IMR-90 (cell line): ENCODE measurements at regions not wholly inside any gene's neighbourhood (a gene's known extent, or its start where the extent isn't known, plus 50 kb on each side); places are given as distances from the start of the nearest gene placed in this dataset.

ENCODE experiments used
- ATAC-seq: fragments of 200-7000 bp; cut with Tn5 transposase; 2 replicates; pipeline ENCODE4 v1.9.1; 2020; ENCODE audit warnings: low read depth, mild to moderate bottlenecking, moderate library complexity
- BruUV-seq: library from RNA; stranded (reverse); fragments of 400-500 nt; replicated peaks from 2 replicates; lab custom pipeline; 2021; lab: Mats Ljungman, UMichigan
- CTCF ChIA-PET: fragments of 300-600 bp; formaldehyde crosslinking; extraction: SDS; loops from one replicate; lab custom pipeline; 2021; ENCODE audit warnings: antibody characterized with exemption; lab: Yijun Ruan, JAX
- POLR2A ChIA-PET: fragments of 300-600 bp; sonication (Branson Sonifier 250); formaldehyde crosslinking; loops from one replicate; lab custom pipeline; 2022; ENCODE audit warnings: antibody characterized with exemption; ENCODE audit not compliant: unreplicated experiment; lab: Charles Lee
- DNase-seq: peaks from one replicate; pipeline ENCODE4 v3.0.0; 2013
- H2AFZ ChIP-seq: replicated peaks from 2 replicates; pipeline ENCODE3; 2013; ENCODE audit warnings: low read length, mild to moderate bottlenecking; ENCODE audit not compliant: poor library complexity
- H2AK5ac ChIP-seq: 2 replicates; pipeline ENCODE4 v1.6.1; 2013; ENCODE audit warnings: low read depth, low read length, inconsistent platforms
- H2AK9ac ChIP-seq: replicated peaks from 2 replicates; pipeline ENCODE3; 2013; ENCODE audit warnings: mild to moderate bottlenecking, low read depth, low read length, moderate library complexity; ENCODE audit not compliant: poor library complexity
- H2BK120ac ChIP-seq: 2 replicates; pipeline ENCODE4 v1.6.1; 2013; ENCODE audit warnings: low read depth, low read length, inconsistent platforms
- H2BK15ac ChIP-seq: 3 replicates; pipeline ENCODE4 v1.6.1; 2013; ENCODE audit warnings: low read depth, low read length, inconsistent platforms
- H2BK20ac ChIP-seq: 2 replicates; pipeline ENCODE4 v1.6.1; 2013; ENCODE audit warnings: low read depth, mild to moderate bottlenecking, inconsistent platforms, low read length, moderate library complexity
- H2BK5ac ChIP-seq: 2 replicates; pipeline ENCODE4 v1.6.1; 2013; ENCODE audit warnings: mild to moderate bottlenecking, low read depth, low read length, inconsistent platforms; ENCODE audit not compliant: poor library complexity, severe bottlenecking
- H3K14ac ChIP-seq: replicated peaks from 2 replicates; pipeline ENCODE4 v1.6.1; 2013; ENCODE audit warnings: low read depth, low read length, inconsistent platforms
- H3K18ac ChIP-seq: 2 replicates; pipeline ENCODE4 v1.6.1; 2013; ENCODE audit warnings: low read depth, low read length, control low read depth
- H3K23ac ChIP-seq: 2 replicates; pipeline ENCODE4 v1.6.1; 2013; ENCODE audit warnings: low read depth, low read length, inconsistent platforms
- H3K27ac ChIP-seq: 2 replicates; pipeline ENCODE4 v1.5.1; 2013; ENCODE audit warnings: mild to moderate bottlenecking, control low read depth, low read length; ENCODE audit not compliant: insufficient read depth
- H3K27me3 ChIP-seq: 2 replicates; pipeline ENCODE4 v1.6.1; 2013; ENCODE audit warnings: low read length; ENCODE audit not compliant: control insufficient read depth, insufficient read depth
- H3K36me3 ChIP-seq: 2 replicates; pipeline ENCODE4 v1.6.1; 2013; ENCODE audit warnings: low read length, mixed read lengths; ENCODE audit not compliant: control insufficient read depth, insufficient read depth
- H3K4ac ChIP-seq: 2 replicates; pipeline ENCODE4 v1.6.1; 2013; ENCODE audit warnings: low read depth, low read length, inconsistent platforms
- H3K4me1 ChIP-seq: 2 replicates; pipeline ENCODE4 v1.6.1; 2013; ENCODE audit warnings: low read length, mixed read lengths; ENCODE audit not compliant: control insufficient read depth, insufficient read depth
- H3K4me2 ChIP-seq: 2 replicates; pipeline ENCODE4 v1.6.1; 2013; ENCODE audit warnings: low read depth, mild to moderate bottlenecking, control low read depth, low read length, moderate library complexity
- H3K4me3 ChIP-seq: 2 replicates; pipeline ENCODE4 v1.5.1; 2013; ENCODE audit warnings: low read depth, mild to moderate bottlenecking, control low read depth, low read length, moderate library complexity; ENCODE audit not compliant: insufficient read depth
- H3K56ac ChIP-seq: 2 replicates; pipeline ENCODE4 v1.6.1; 2013; ENCODE audit warnings: low read length, inconsistent platforms; ENCODE audit not compliant: insufficient read depth; ENCODE audit errors: extremely low read depth
- H3K79me1 ChIP-seq, 2 experiments: 2 replicates each; pipeline ENCODE4 v1.6.1; 2013; ENCODE audit warnings: low read length in 2 of 2, inconsistent platforms in 1 of 2, low read depth in 1 of 2
- H3K9ac ChIP-seq: 2 replicates; pipeline ENCODE4 v1.6.1; 2013; ENCODE audit warnings: low read depth, low read length, control low read depth
- H3K9me1 ChIP-seq: 2 replicates; pipeline ENCODE4 v1.6.1; 2013; ENCODE audit warnings: low read length, inconsistent platforms; ENCODE audit not compliant: insufficient read depth
- H3K9me3 ChIP-seq: 2 replicates; pipeline ENCODE4 v1.6.1; 2013; ENCODE audit warnings: low read length; ENCODE audit not compliant: control insufficient read depth, insufficient read depth
- H4K20me1 ChIP-seq: 2 replicates; pipeline ENCODE4 v1.6.1; 2013; ENCODE audit warnings: low read length, inconsistent platforms; ENCODE audit not compliant: insufficient read depth
- H4K5ac ChIP-seq: 2 replicates; pipeline ENCODE4 v1.6.1; 2013; ENCODE audit warnings: mild to moderate bottlenecking, low read depth, low read length, control low read depth
- H4K8ac ChIP-seq, 2 experiments: 2 replicates each; pipeline ENCODE4 v1.6.1; 2013; ENCODE audit warnings: low read depth in 2 of 2, low read length in 2 of 2, control low read depth in 1 of 2, inconsistent platforms in 1 of 2
- H4K91ac ChIP-seq: 2 replicates; pipeline ENCODE4 v1.6.1; 2013; ENCODE audit warnings: low read depth, low read length, inconsistent platforms; ENCODE audit not compliant: insufficient read depth
- BHLHE40 ChIP-seq: fragments of 150-350 bp; IDR thresholded peaks from 2 replicates; pipeline ENCODE4 v1.6.1; 2016; ENCODE audit warnings: mild to moderate bottlenecking, low read depth, low read length
- CEBPB ChIP-seq: IDR thresholded peaks from 2 replicates; pipeline ENCODE4 v1.6.1; 2012; ENCODE audit warnings: low read depth, low read length, improper control_type of control experiment
- FOS ChIP-seq: fragments of 150-350 bp; IDR thresholded peaks from 2 replicates; pipeline ENCODE4 v1.6.1; 2016; ENCODE audit warnings: low read depth, low read length
- MAFK ChIP-seq: IDR thresholded peaks from 2 replicates; pipeline ENCODE4 v1.6.1; 2012; ENCODE audit warnings: low read depth, low read length, improper control_type of control experiment
- MXI1 ChIP-seq: IDR thresholded peaks from 2 replicates; pipeline ENCODE4 v1.6.1; 2012; ENCODE audit warnings: low read depth, mild to moderate bottlenecking, low read length, moderate library complexity, borderline replicate concordance
- POLR2A ChIP-seq: IDR thresholded peaks from 2 replicates; pipeline ENCODE4 v1.6.1; 2012; ENCODE audit warnings: mild to moderate bottlenecking, low read depth, low read length
- RCOR1 ChIP-seq: IDR thresholded peaks from 2 replicates; pipeline ENCODE4 v1.6.1; 2012; ENCODE audit warnings: mild to moderate bottlenecking, low read length, improper control_type of control experiment; ENCODE audit not compliant: insufficient replicate concordance
- RFX5 ChIP-seq: IDR thresholded peaks from 2 replicates; pipeline ENCODE4 v1.8.0; 2012; ENCODE audit warnings: low read depth, mild to moderate bottlenecking, low read length, moderate library complexity
- SMC3 ChIP-seq: fragments of 150-350 bp; IDR thresholded peaks from 2 replicates; pipeline ENCODE4 v1.6.1; 2016; ENCODE audit warnings: low read depth, mild to moderate bottlenecking, antibody characterized with exemption, low read length, moderate library complexity
- WGBS, 2 experiments: methylation state at CpG; one replicate each; pipeline versions ENCODE4 v1.1.5 to v1.1.7; 2013; ENCODE audit warnings: missing lambda C conversion rate in 2 of 2; ENCODE audit not compliant: insufficient read length in 1 of 2; ENCODE audit errors: extremely low coverage in 2 of 2; 5-methylcytosine and 5-hydroxymethylcytosine counted together
- dilution Hi-C: fragments of 300-500 bp; cut with HindIII; formaldehyde crosslinking; loops from one replicate; pipeline ENCODE4 v1.14.3; 2018; ENCODE audit warnings: low sequenced_read_pairs; ENCODE audit not compliant: unreplicated experiment
- in situ Hi-C: fragments of 300-500 bp; cut with MboI; formaldehyde crosslinking; loops from 3 replicates; pipeline ENCODE4 v1.14.3; 2019; ENCODE audit warnings: low sequenced_read_pairs, inconsistent platforms, mixed read lengths
- intact Hi-C: fragments of 100-400 bp; cut with micrococcal nuclease; formaldehyde crosslinking; loops from 2 replicates; pipeline ENCODE4 v1.10.0; 2022
- TF ChIP-seq, protein P1 (sequence below): fragments of 150-350 bp; IDR thresholded peaks from 2 replicates; pipeline ENCODE4 v1.6.1; 2017; ENCODE audit warnings: mild to moderate bottlenecking, antibody characterized with exemption, low read length, low read depth
- TF ChIP-seq, protein P2 (sequence below): fragments of 150-350 bp; IDR thresholded peaks from 2 replicates; pipeline ENCODE4 v1.6.1; 2016; ENCODE audit warnings: low read depth, mild to moderate bottlenecking, low read length, moderate library complexity, borderline replicate concordance
- TF ChIP-seq, protein P3 (sequence below): conservative IDR thresholded peaks from 2 replicates; pipeline ENCODE4 v1.5.1; 2012; ENCODE audit warnings: mild to moderate bottlenecking, low read depth, low read length, improper control_type of control experiment

DNA sequence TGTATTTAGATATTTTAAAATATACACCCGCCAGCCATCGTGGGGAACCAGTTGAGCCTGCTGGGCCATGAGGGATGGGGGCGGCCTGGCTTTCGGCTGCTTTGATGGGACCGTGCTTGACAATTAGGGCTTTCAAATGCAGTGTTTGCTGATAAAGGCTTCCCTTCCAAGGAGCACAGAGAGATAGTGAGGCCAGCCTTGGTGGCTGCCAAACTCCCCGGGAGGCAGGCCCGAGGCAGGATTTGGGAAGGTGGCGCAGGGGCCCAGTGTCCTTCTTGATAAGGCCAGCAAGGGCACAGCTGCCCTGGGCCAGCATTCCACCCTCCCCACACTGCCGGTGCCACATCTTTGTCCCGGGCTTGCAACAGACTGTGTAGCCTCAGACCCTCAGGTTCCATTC, 75.6 kb downstream of the LINGO1 start:
- CTCF ChIA-PET: no interaction called here
- ATAC-seq: no peak; the same call in 1 of the 2 replicates

More for the DNA sequence above, 75.6 kb downstream of the LINGO1 start:
- Histone ChIP-seq H3K27ac (no peak overlapping the region), H3K18ac (no peak overlapping the region), H4K5ac (no peak overlapping the region), H3K36me3 (no peaks in the 10 kb centered on the region), H3K4me3 (no peak overlapping the region), H2AK5ac (no peak overlapping the region), H3K4me1 (no peaks in the 10 kb centered on the region), H2BK20ac (no peak overlapping the region), H4K8ac (no peak overlapping the region), H2AFZ (no peak overlapping the region), H4K91ac (no peak overlapping the region), H3K9ac (no peak overlapping the region), H3K4me2 (no peak overlapping the region), H3K9me3 (no peaks in the 10 kb centered on the region), H3K14ac (no peak overlapping the region), H3K27me3 (peaks cover 29% of the 10 kb centered on the region), H3K9me1 (no peaks in the 10 kb centered on the region), H2BK120ac (no peak overlapping the region), H3K56ac (no peak overlapping the region), H2AK9ac (no peak overlapping the region), H3K4ac (no peak overlapping the region), H3K79me1 (no peaks in the 10 kb centered on the region), H3K23ac (no peak overlapping the region), H2BK5ac (no peak overlapping the region), H4K20me1 (no peaks in the 10 kb centered on the region), H2BK15ac (no peak overlapping the region)
- DNase-seq: no peak
- BruUV-seq: no TSS peak
- POLR2A ChIA-PET: no interaction called here
- TF ChIP-seq, protein P1, sequence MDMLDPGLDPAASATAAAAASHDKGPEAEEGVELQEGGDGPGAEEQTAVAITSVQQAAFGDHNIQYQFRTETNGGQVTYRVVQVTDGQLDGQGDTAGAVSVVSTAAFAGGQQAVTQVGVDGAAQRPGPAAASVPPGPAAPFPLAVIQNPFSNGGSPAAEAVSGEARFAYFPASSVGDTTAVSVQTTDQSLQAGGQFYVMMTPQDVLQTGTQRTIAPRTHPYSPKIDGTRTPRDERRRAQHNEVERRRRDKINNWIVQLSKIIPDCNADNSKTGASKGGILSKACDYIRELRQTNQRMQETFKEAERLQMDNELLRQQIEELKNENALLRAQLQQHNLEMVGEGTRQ: no peak
- TF ChIP-seq, protein P2, sequence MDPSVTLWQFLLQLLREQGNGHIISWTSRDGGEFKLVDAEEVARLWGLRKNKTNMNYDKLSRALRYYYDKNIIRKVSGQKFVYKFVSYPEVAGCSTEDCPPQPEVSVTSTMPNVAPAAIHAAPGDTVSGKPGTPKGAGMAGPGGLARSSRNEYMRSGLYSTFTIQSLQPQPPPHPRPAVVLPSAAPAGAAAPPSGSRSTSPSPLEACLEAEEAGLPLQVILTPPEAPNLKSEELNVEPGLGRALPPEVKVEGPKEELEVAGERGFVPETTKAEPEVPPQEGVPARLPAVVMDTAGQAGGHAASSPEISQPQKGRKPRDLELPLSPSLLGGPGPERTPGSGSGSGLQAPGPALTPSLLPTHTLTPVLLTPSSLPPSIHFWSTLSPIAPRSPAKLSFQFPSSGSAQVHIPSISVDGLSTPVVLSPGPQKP: no peak
- TF ChIP-seq RCOR1 (no peak), MAFK (no peak), CEBPB (no peak), POLR2A (no peak), RFX5 (no peak), SMC3 (no peak), BHLHE40 (no peak), FOS (no peak), MXI1 (no peak)
- TF ChIP-seq, protein P3, sequence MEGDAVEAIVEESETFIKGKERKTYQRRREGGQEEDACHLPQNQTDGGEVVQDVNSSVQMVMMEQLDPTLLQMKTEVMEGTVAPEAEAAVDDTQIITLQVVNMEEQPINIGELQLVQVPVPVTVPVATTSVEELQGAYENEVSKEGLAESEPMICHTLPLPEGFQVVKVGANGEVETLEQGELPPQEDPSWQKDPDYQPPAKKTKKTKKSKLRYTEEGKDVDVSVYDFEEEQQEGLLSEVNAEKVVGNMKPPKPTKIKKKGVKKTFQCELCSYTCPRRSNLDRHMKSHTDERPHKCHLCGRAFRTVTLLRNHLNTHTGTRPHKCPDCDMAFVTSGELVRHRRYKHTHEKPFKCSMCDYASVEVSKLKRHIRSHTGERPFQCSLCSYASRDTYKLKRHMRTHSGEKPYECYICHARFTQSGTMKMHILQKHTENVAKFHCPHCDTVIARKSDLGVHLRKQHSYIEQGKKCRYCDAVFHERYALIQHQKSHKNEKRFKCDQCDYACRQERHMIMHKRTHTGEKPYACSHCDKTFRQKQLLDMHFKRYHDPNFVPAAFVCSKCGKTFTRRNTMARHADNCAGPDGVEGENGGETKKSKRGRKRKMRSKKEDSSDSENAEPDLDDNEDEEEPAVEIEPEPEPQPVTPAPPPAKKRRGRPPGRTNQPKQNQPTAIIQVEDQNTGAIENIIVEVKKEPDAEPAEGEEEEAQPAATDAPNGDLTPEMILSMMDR: no peak
- no CpG with 5 or more reads among the region's 10 CpGs for WGBS, 2 experiments
- dilution Hi-C loops: no loop called here
- intact Hi-C loops: no loop called here
- in situ Hi-C loops: no loop called here
